ENCODE measurements at regions not wholly inside any gene's neighbourhood (a gene's known extent, or its start where the extent isn't known, plus 50 kb on each side); places are given as distances from the start of the nearest gene placed in this dataset.

DNA sequence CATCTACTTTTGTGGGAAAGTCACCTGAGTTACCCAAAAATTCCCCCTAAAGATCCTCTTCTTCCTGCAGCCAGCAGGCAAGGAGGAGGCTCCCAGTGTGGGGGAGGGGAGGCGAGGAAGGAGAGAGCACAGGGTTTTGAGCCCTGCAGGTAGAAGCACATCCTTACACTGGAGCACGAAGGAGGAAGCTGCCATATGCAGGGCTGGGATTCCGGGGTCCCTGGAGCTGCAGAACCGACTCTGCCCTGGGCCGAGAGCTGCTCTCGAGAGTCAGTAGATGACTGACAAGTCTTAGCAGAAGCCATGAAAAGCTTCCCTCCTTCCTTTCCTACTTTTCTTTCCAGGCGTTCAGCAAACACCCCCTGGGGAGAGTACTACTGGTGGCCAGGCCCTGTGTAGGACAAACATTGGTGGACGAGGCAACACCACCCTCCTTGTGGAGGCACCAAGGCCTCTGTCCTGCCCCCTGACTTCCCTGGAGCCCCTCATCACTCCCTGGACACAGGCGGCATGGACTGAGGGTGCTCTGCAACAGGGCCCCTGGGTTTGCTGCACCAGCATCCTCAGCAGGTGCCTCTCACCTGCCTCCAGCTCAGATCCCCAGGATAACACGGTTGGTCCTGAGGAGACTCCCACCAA is 211.7 kb upstream of the CST7 start:
- no peak overlapping the region for H3K4me3 ChIP-seq (ENCODE audit: low read depth in 2 of 2, low read length in 2 of 2)
- CTCF ChIA-PET: no interaction called here
- no peaks in the 10 kb centered on the region for H3K9me3 ChIP-seq (ENCODE audit: control insufficient read depth, insufficient read depth, low read depth, low read length)
- H3K27ac ChIP-seq (ENCODE audit: low read length): no peak overlapping the region
- in situ Hi-C loops (cut with HindIII; ENCODE audit: low pct_unique_long_range_greater_than_20kb, low sequenced_read_pairs): no loop called here
- intact Hi-C loops (cut with micrococcal nuclease; ENCODE audit: unreplicated experiment): no loop called here
- POLR2A ChIA-PET: no interaction called here
- DNase-seq (ENCODE audit: low read depth, low spot score) (no peak), ATAC-seq (no peak)
- no peaks in the 10 kb centered on the region for H3K4me1 ChIP-seq (ENCODE audit: control insufficient read depth, insufficient read depth, low read length)
- no peak for TF ChIP-seq TCF7L2 (IDR thresholded peaks at IDR 0.05; ENCODE audit: low read depth, low read length)
- TF ChIP-seq, protein P1, sequence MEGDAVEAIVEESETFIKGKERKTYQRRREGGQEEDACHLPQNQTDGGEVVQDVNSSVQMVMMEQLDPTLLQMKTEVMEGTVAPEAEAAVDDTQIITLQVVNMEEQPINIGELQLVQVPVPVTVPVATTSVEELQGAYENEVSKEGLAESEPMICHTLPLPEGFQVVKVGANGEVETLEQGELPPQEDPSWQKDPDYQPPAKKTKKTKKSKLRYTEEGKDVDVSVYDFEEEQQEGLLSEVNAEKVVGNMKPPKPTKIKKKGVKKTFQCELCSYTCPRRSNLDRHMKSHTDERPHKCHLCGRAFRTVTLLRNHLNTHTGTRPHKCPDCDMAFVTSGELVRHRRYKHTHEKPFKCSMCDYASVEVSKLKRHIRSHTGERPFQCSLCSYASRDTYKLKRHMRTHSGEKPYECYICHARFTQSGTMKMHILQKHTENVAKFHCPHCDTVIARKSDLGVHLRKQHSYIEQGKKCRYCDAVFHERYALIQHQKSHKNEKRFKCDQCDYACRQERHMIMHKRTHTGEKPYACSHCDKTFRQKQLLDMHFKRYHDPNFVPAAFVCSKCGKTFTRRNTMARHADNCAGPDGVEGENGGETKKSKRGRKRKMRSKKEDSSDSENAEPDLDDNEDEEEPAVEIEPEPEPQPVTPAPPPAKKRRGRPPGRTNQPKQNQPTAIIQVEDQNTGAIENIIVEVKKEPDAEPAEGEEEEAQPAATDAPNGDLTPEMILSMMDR (IDR thresholded peaks at IDR 0.05): no peak
- TF ChIP-seq POLR2AphosphoS5 (IDR thresholded peaks at IDR 0.05; ENCODE audit: low read depth, low read length): no peak
- no peak for TF ChIP-seq SIN3A (IDR thresholded peaks at IDR 0.05; ENCODE audit: borderline replicate concordance, insufficient read depth, low read depth, low read length)
- no peaks in the 10 kb centered on the region for H3K36me3 ChIP-seq (ENCODE audit: control insufficient read depth, insufficient read depth, low read length)
- H3K27me3 ChIP-seq (ENCODE audit: control insufficient read depth, insufficient read depth, low read length): no peaks in the 10 kb centered on the region; the same call in 1 of the 2 replicates
- BruUV-seq (replicated peaks): no TSS peak

GRCh38 chr20:24738058-24738775 is 210.9 kb upstream of the CST7 start:
- Histone ChIP-seq H3K9me3 (ENCODE audit: control insufficient read depth, insufficient read depth, low read depth, low read length) (no peaks in the 10 kb centered on the region), H3K27me3 (ENCODE audit: control insufficient read depth, insufficient read depth, low read length) (no peaks in the 10 kb centered on the region), H3K4me1 (ENCODE audit: control insufficient read depth, insufficient read depth, low read length) (no peaks in the 10 kb centered on the region), H3K36me3 (ENCODE audit: control insufficient read depth, insufficient read depth, low read length) (no peaks in the 10 kb centered on the region), H3K27ac (ENCODE audit: low read length) (no peak overlapping the region), H3K4me3 (ENCODE audit: low read depth in 2 of 2, low read length in 2 of 2) (no peak overlapping the region)
- BruUV-seq (replicated peaks): no TSS peak
- CTCF ChIA-PET: no interaction called here
- ATAC-seq (no peak), DNase-seq (ENCODE audit: low read depth, low spot score) (no peak)
- intact Hi-C loops (cut with micrococcal nuclease; ENCODE audit: unreplicated experiment): no loop called here
- POLR2A ChIA-PET: no interaction called here
- TF ChIP-seq, protein P1 (IDR thresholded peaks at IDR 0.05): no peak
- no peak for TF ChIP-seq POLR2AphosphoS5 (IDR thresholded peaks at IDR 0.05; ENCODE audit: low read depth, low read length)
- TF ChIP-seq TCF7L2 (IDR thresholded peaks at IDR 0.05; ENCODE audit: low read depth, low read length): no peak
- TF ChIP-seq REST (IDR thresholded peaks at IDR 0.05; ENCODE audit: insufficient read depth in 1 of 2, low read depth in 2 of 2, low read length in 1 of 2): no peak
- TF ChIP-seq SIN3A (IDR thresholded peaks at IDR 0.05; ENCODE audit: borderline replicate concordance, insufficient read depth, low read depth, low read length): no peak
- in situ Hi-C loops (cut with HindIII; ENCODE audit: low pct_unique_long_range_greater_than_20kb, low sequenced_read_pairs): no loop called here
